Heart left ventricle (tissue), 16 donors: ENCODE measurements at regions not wholly inside any gene's neighbourhood (a gene's known extent, or its start where the extent isn't known, plus 50 kb on each side); places are given as distances from the start of the nearest gene placed in this dataset.

ENCODE experiments used
- ATAC-seq, 4 donors: fragments of 200-7000 bp; cut with Tn5 transposase; one replicate each; pipeline ENCODE4 v1.9.1; 2020 to 2022; ENCODE audit warnings: moderate library complexity in 4 of 4, mild to moderate bottlenecking in 3 of 4, moderate number of reproducible peaks in 1 of 4
- DNase-seq, 5 donors: peaks; one replicate each; pipeline ENCODE4 v3.0.0-alpha.2; 2020
- H3K27ac ChIP-seq, 12 donors: fragments of 200-600 bp; sonication (generic) in 4 of 12; one replicate each; pipeline versions ENCODE4 v1.5.0 to v1.8.0; 2016 to 2022; ENCODE audit warnings: mild to moderate bottlenecking in 2 of 12
- H3K27me3 ChIP-seq, 9 donors: fragments of 200-600 bp; sonication (generic) in 2 of 9; one replicate each; pipeline versions ENCODE4 v1.5.1 to v1.8.0; 2016 to 2022; ENCODE audit warnings: mild to moderate bottlenecking in 3 of 9
- H3K36me3 ChIP-seq, 9 donors: fragments of 200-600 bp; sonication (generic) in 2 of 9; one replicate each; pipeline versions ENCODE4 v1.5.0 to v1.8.0; 2018 to 2022; ENCODE audit warnings: mild to moderate bottlenecking in 2 of 9
- H3K4me1 ChIP-seq, 12 donors: fragments of 200-600 bp; sonication (generic) in 4 of 12; one replicate each; pipeline versions ENCODE4 v1.5.0 to v1.8.0; 2016 to 2022; ENCODE audit warnings: mild to moderate bottlenecking in 3 of 12
- H3K4me3 ChIP-seq, 12 donors: fragments of 200-600 bp; sonication (generic) in 4 of 12; one replicate each; pipeline versions ENCODE4 v1.5.0 to v1.8.0; 2017 to 2022; ENCODE audit warnings: mild to moderate bottlenecking in 9 of 12, moderate library complexity in 4 of 12
- H3K9me3 ChIP-seq, 12 donors: fragments of 200-600 bp; sonication (generic) in 4 of 12; one replicate each; pipeline versions ENCODE4 v1.5.0 to v1.8.0; 2016 to 2022; ENCODE audit warnings: mild to moderate bottlenecking in 1 of 12
- CTCF ChIP-seq, 12 donors: fragments of 200-600 bp; sonication (generic) in 4 of 12; IDR thresholded peaks; one replicate each; pipeline versions ENCODE4 v1.5.0 to v1.8.0; 2018 to 2022; ENCODE audit warnings: antibody characterized with exemption in 12 of 12, mild to moderate bottlenecking in 5 of 12
- POLR2A ChIP-seq, 2 donors: fragments of 450-650 bp; IDR thresholded peaks; one replicate each; pipeline ENCODE4 v1.6.1; 2017; ENCODE audit warnings: antibody characterized with exemption in 2 of 2, mild to moderate bottlenecking in 2 of 2, moderate library complexity in 2 of 2
- WGBS, 4 donors: extraction: QIAGEN DNeasy Blood & Tissue Kit in 2 of 4; methylation state at CpG; one replicate each; pipeline versions ENCODE4 v1.1.5 to v1.1.7; 2013 to 2018; 5-methylcytosine and 5-hydroxymethylcytosine counted together
- intact Hi-C, 10 donors: fragments of 100-400 bp; cut with DNase I; formaldehyde crosslinking; loops; one replicate each; pipeline versions ENCODE4 v1.11.1 to v1.14.2; 2022
- donor health status: ischemic (EF 13 %, LVEDD 7.1; RV severe dilation, severe dysfunction).
- donor health status: healthy with polysubstance abuse.
- donor health status: DM: no; HTN: yes; CAD: no.
- donor health status: DM: no; HTN: no; CAD: no.
- donor health status: ischemic (EF 25% LVEDD 6.9; RV normal size, moderate dysfunction).
- donor health status: ischemic (EF 25% LVEDD 5.7; RV mildly dilated, moderate dysfunction).
- donor health status: healthy.
- donor health status: DM: yes; HTN: yes; CAD: no.
- donor health status: ischemic (EF 35%, LVEDD 5.7; RV mildly dilated, moderate dysfunction).
- donor health status: nonischemic (EF 11% LVEDD 7.7; RV severe dilation, severe dysfunction).
- donor health status: DM: yes; HTN: yes; CAD: no.
- donor health status: PGD.
- donor health status: ischemic (EF 29% LVEDD 5.4; RV normal size, mild dysfunction).
- donor health status: nonischemic (EF 23%, LVEDD 6.1; RV moderate dilation, normal function).

DNA sequence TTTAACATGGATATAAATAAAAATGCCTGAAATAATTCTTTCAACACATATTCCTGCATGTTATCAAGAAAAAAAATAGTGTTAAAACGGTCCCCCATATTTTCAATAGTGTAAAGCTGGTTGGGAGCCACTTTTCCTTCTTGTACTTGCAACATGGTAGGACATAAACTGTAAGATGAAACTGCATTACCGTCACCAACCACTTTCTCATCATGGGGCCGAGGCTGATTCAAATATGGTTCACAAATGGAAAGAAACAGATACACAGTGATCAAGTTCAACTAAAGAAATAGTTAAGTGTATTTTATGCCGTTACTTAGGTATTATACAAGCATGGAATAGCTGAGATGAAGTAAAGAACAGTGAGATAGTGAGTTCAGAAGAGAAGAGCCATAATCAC is 360.7 kb downstream of the ZEB2 start:
- Histone ChIP-seq H3K9me3 (no peaks in the 10 kb centered on the region), H3K27me3 (no peaks in the 10 kb centered on the region), H3K4me3 (no peak overlapping the region), H3K36me3 (no peaks in the 10 kb centered on the region), H3K27ac (no peak overlapping the region), H3K4me1 (peaks cover 0 to 3% (median 0%) of the 10 kb centered on the region in 12 donors)
- WGBS, 4 donors, result 90 to 91% (median 91%) methylated on average over 4 of the region's 4 CpGs
- DNase-seq (no peak), ATAC-seq (no peak)
- intact Hi-C loops, result loop anchor here in 2 of 10 donors (10.0 kb wide), 1 partner anchor 356 kb away; no protein-coding TSS in a partner anchor
- TF ChIP-seq CTCF (IDR thresholded peaks at IDR 0.05) (peak in 1 of 12 donors; percentile 11), POLR2A (IDR thresholded peaks at IDR 0.05) (no peak)

GRCh38 chr2:144158096-144158495 is 361.8 kb downstream of the ZEB2 start:
- H3K36me3 ChIP-seq, result no peaks in the 10 kb centered on the region
- H3K4me1 ChIP-seq, result peaks cover 0 to 3% (median 0%) of the 10 kb centered on the region in 12 donors
- no peak for DNase-seq
- no peaks in the 10 kb centered on the region for H3K27me3 ChIP-seq
- ATAC-seq, result no peak
- intact Hi-C loops, result loop anchor here in 2 of 10 donors (10.0 kb wide), 1 partner anchor 357 kb away; no protein-coding TSS in a partner anchor
- TF ChIP-seq POLR2A (IDR thresholded peaks at IDR 0.05) (no peak), CTCF (IDR thresholded peaks at IDR 0.05) (no peak)
- H3K4me3 ChIP-seq, result no peak overlapping the region
- 94 to 99% (median 97%) methylated on average over 2 of the region's 2 CpGs for WGBS, 4 donors
- no peak overlapping the region for H3K27ac ChIP-seq
- H3K9me3 ChIP-seq, result no peaks in the 10 kb centered on the region

GRCh38 chr2:144156736-144157640 is 362.9 kb downstream of the ZEB2 start:
- TF ChIP-seq CTCF (IDR thresholded peaks at IDR 0.05), result no peak
- no peak for TF ChIP-seq POLR2A (IDR thresholded peaks at IDR 0.05)
- ATAC-seq, result no peak

GRCh38 chr2:144154205-144154604 is 365.7 kb downstream of the ZEB2 start:
- WGBS, 4 donors, result 73 to 82% (median 75%) methylated on average over 2 of the region's 2 CpGs
- H3K4me1 ChIP-seq, result peaks cover 0 to 17% (median 0%) of the 10 kb centered on the region in 12 donors
- ATAC-seq (peak in 2 of 4 donors; percentile 34 to 45), DNase-seq (no peak)
- no peaks in the 10 kb centered on the region for H3K9me3 ChIP-seq
- no peak overlapping the region for H3K4me3 ChIP-seq
- TF ChIP-seq CTCF (IDR thresholded peaks at IDR 0.05) (no peak), POLR2A (IDR thresholded peaks at IDR 0.05) (no peak)
- no peaks in the 10 kb centered on the region for H3K36me3 ChIP-seq
- intact Hi-C loops, result loop anchor here in 2 of 10 donors (10.0 kb wide), 1 partner anchor 361 kb away; no protein-coding TSS in a partner anchor
- H3K27ac ChIP-seq, result no peak overlapping the region
- no peaks in the 10 kb centered on the region for H3K27me3 ChIP-seq

More at GRCh38 chr2:144156736-144157640, 362.9 kb downstream of the ZEB2 start:
- Histone ChIP-seq H3K4me1 (peaks cover 0 to 14% (median 0%) of the 10 kb centered on the region in 12 donors), H3K36me3 (no peaks in the 10 kb centered on the region), H3K27me3 (no peaks in the 10 kb centered on the region), H3K9me3 (no peaks in the 10 kb centered on the region), H3K4me3 (no peak overlapping the region), H3K27ac (no peak overlapping the region)
- WGBS, 4 donors, result 76 to 81% (median 78%) methylated on average over 6 of the region's 6 CpGs
- intact Hi-C loops, result loop anchor here in 2 of 10 donors (10.0 kb wide), 1 partner anchor 358 kb away; no protein-coding TSS in a partner anchor
- DNase-seq, result no peak
